Skeletal muscle satellite cell (primary cell): ENCODE measurements at regions not wholly inside any gene's neighbourhood (a gene's known extent, or its start where the extent isn't known, plus 50 kb on each side); places are given as distances from the start of the nearest gene placed in this dataset.
A peak's percentile ranks its signal among the peaks of the same experiment; 100 is the strongest.

Experiments
- H3K27me3 ChIP-seq: 2 replicates; pipeline ENCODE4 v1.7.0; 2013; ENCODE audit warnings: low read length; ENCODE audit not compliant: control insufficient read depth, insufficient read depth
- H3K36me3 ChIP-seq: 2 replicates; pipeline ENCODE4 v1.7.0; 2013; ENCODE audit warnings: mild to moderate bottlenecking, control low read depth, low read length; ENCODE audit not compliant: insufficient read depth
- H3K4me1 ChIP-seq: 2 replicates; pipeline ENCODE4 v1.7.0; 2013; ENCODE audit warnings: low read length; ENCODE audit not compliant: control insufficient read depth, insufficient read depth
- H3K4me2 ChIP-seq: 2 replicates; pipeline ENCODE4 v1.7.0; 2013; ENCODE audit warnings: mild to moderate bottlenecking, low read length
- H3K4me3 ChIP-seq: 2 replicates; pipeline ENCODE4 v1.7.0; 2013; ENCODE audit warnings: low read length
- H3K9ac ChIP-seq: 2 replicates; pipeline ENCODE4 v1.7.0; 2013; ENCODE audit warnings: mild to moderate bottlenecking, low read depth, low read length, moderate library complexity
- H3K9me3 ChIP-seq: replicated peaks from 2 replicates; pipeline ENCODE4 v1.7.0; 2013; ENCODE audit warnings: mild to moderate bottlenecking, control low read depth, low read length

DNA sequence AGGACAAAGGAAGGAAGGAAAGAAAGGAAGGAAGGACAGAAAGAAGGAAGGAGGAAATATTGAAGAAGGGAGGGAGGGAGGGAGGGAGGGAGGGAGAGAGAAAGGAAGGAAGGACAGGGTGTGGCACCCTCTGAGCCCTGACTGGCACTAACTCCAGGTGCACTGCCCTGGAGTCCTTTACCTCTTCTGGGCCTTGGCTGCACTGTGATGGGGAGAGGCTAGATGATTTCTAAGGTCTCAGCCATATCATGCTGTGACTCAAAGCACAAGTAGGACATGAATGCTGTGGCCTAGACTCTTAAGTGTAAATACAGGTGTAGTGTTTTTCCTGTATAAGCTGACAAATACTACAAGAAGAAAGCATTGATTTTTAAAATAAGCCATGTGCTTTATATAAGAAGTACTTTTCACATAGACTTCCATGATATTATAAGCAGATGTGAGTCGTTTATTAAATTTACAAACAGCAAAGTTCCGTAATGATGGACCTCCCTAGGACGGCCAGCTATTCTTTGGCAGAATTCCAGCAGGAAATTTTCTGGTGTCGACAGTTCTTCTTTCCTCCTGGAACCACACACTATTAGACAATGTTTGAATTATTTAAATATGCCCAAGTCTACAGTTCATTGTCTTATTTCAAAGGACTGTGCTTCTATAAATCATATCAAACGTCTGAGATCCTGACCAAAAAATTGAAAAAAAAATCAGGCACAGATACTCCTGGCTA is 213.8 kb upstream of the C2CD4B start:
- H3K36me3 ChIP-seq, result no peaks in the 10 kb centered on the region
- no peak overlapping the region for H3K4me3 ChIP-seq
- H3K4me2 ChIP-seq, result no peak overlapping the region
- no peaks in the 10 kb centered on the region for H3K4me1 ChIP-seq
- H3K9ac ChIP-seq, result no peak overlapping the region
- H3K27me3 ChIP-seq, result peaks cover 12% of the 10 kb centered on the region
- no peaks in the 10 kb centered on the region for H3K9me3 ChIP-seq

- Histone ChIP-seq H3K36me3 (no peaks in the 10 kb centered on the region), H3K9ac (no peak overlapping the region), H3K4me2 (no peak overlapping the region), H3K27me3 (peaks cover 10% of the 10 kb centered on the region), H3K9me3 (no peaks in the 10 kb centered on the region), H3K4me3 (no peak overlapping the region), H3K4me1 (no peaks in the 10 kb centered on the region)
Observed at GRCh38 chr15:62380011-62380410, 214.9 kb upstream of the C2CD4B start.

DNA sequence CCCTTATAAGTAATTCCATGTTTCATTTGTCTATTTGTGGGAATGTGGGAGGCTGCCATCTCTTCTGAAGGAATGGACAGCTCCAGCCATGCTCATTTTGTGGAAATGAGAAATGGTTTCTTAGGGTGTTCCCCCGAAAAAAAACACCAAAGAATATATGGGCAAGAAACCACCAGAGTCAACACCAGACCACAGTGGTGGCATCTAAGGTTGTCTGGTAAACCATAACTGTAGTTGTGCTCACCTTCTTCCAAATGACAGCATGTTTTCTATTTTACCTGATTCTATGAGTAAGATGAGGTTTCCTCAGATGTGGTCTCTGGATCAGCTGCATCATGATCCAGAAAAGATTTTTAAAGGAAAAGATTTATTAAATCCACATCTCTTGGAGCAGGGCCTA is 217.0 kb upstream of the C2CD4B start:
- Histone ChIP-seq H3K36me3 (no peaks in the 10 kb centered on the region), H3K27me3 (peaks cover 10% of the 10 kb centered on the region), H3K9me3 (no peaks in the 10 kb centered on the region), H3K9ac (no peak overlapping the region), H3K4me1 (no peaks in the 10 kb centered on the region), H3K4me3 (no peak overlapping the region), H3K4me2 (no peak overlapping the region)

- H3K9me3 ChIP-seq, result no peaks in the 10 kb centered on the region
- peak within 1 kb of the TSS; percentile 99 for H3K4me2 ChIP-seq
- H3K36me3 ChIP-seq, result no peaks in the 10 kb centered on the region
- H3K4me1 ChIP-seq, result peaks cover 32% of the 10 kb centered on the region
- no peaks in the 10 kb centered on the region for H3K27me3 ChIP-seq
- peak within 1 kb of the TSS; percentile 98 for H3K4me3 ChIP-seq
- peak within 1 kb of the TSS; percentile 100 for H3K9ac ChIP-seq
Observed at GRCh38 chr15:62389885-62390790, 225.1 kb upstream of the C2CD4B start, which contains the start of gene TLN2. Gene TLN2, plus strand, starts transcription at chr15:62390550.

DNA sequence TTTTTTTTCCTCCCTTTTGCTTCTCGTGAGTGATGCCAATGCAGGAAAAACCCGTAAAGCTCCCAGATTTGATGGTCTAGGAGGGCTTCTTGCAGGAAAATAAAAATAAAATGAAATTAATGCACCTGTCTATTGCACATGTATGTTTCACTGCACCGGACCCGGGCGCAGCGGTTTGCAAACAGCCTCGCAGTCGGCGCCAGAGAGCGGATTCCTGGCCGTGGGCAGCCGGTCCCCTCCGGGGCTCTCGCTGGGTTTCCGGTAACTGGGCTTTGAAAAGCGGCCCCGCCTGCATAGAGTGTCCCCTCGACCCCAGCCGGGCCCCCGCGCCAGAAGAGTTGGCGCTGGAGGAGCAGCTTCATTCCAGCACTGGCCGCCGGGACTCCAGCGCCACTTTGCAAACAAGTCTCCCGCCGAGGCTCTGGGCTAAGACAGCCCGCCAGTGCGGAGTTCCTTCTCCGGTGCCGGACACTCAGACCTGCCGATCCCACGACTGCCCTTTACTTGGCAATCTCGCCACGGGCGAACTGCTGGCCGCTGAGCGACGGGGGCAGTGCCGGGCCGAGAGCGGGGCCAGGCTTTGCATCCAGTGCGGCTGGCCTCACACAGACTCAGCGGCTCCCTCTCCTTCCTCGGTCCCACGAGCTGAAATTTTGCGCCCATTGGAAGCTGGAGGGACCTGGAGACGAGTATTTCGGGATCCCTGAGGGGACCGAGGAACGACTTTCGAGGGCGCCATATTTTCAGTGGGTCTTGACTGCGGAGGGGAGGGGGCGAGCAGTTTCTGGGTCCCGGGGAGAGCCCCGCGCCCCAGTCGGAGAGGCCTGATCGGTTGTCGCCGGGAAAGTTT is 225.9 kb upstream of the C2CD4B start:
- H3K36me3 ChIP-seq, result no peaks in the 10 kb centered on the region
- peak overlapping the region; percentile 98 for H3K4me3 ChIP-seq
- peak overlapping the region; percentile 99 for H3K4me2 ChIP-seq
- H3K27me3 ChIP-seq, result no peaks in the 10 kb centered on the region
- peaks cover 36% of the 10 kb centered on the region for H3K4me1 ChIP-seq
- no peaks in the 10 kb centered on the region for H3K9me3 ChIP-seq
- peak overlapping the region; percentile 100 for H3K9ac ChIP-seq

- Histone ChIP-seq H3K9ac (peak overlapping the region; percentile 100), H3K4me1 (peaks cover 36% of the 10 kb centered on the region), H3K9me3 (no peaks in the 10 kb centered on the region), H3K36me3 (no peaks in the 10 kb centered on the region), H3K4me2 (peak overlapping the region; percentile 99), H3K27me3 (no peaks in the 10 kb centered on the region), H3K4me3 (peak overlapping the region; percentile 98)
Observed at GRCh38 chr15:62391641-62392262, 226.7 kb upstream of the C2CD4B start.

GRCh38 chr15:62392376-62392775 is 227.3 kb upstream of the C2CD4B start:
- H3K4me3 ChIP-seq, result peak overlapping the region; percentile 98
- H3K9me3 ChIP-seq, result no peaks in the 10 kb centered on the region
- peak overlapping the region; percentile 99 for H3K4me2 ChIP-seq
- H3K4me1 ChIP-seq, result peaks cover 36% of the 10 kb centered on the region
- H3K36me3 ChIP-seq, result no peaks in the 10 kb centered on the region
- no peaks in the 10 kb centered on the region for H3K27me3 ChIP-seq
- peak overlapping the region; percentile 100 for H3K9ac ChIP-seq

GRCh38 chr15:62393196-62393595 is 228.1 kb upstream of the C2CD4B start:
- Histone ChIP-seq H3K36me3 (no peaks in the 10 kb centered on the region), H3K4me1 (peaks cover 36% of the 10 kb centered on the region), H3K4me3 (peak overlapping the region; percentile 98), H3K27me3 (no peaks in the 10 kb centered on the region), H3K4me2 (peak overlapping the region; percentile 99), H3K9me3 (no peaks in the 10 kb centered on the region), H3K9ac (peak overlapping the region; percentile 32)

DNA sequence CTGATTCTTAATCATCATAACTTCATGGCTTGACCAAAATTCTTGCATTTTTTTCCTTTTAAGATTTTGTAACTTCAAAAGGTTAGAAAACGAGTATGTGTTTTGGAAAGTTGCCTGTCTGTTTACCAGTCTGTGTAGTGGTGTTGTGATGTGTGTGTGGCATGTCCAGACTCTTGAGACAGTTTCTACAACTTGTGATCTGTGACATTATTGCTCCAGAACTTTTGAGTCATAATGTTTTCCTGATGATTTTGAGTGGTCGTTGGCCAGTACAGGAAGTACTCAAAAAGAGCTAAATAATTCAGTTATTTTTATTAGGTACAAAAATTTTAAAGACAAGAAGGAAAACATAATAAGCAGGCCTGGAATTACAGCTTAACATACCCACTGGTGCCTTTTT is 229.0 kb upstream of the C2CD4B start:
- Histone ChIP-seq H3K9ac (peak overlapping the region; percentile 13), H3K4me1 (peaks cover 36% of the 10 kb centered on the region), H3K4me3 (no peak overlapping the region), H3K27me3 (no peaks in the 10 kb centered on the region), H3K36me3 (no peaks in the 10 kb centered on the region), H3K9me3 (no peaks in the 10 kb centered on the region), H3K4me2 (peak overlapping the region; percentile 22)

- Histone ChIP-seq H3K27me3 (no peaks in the 10 kb centered on the region), H3K9ac (no peak overlapping the region), H3K4me2 (no peak overlapping the region), H3K4me1 (peaks cover 29% of the 10 kb centered on the region), H3K9me3 (no peaks in the 10 kb centered on the region), H3K36me3 (no peaks in the 10 kb centered on the region), H3K4me3 (no peak overlapping the region)
Observed at GRCh38 chr15:62400778-62401177, 235.7 kb upstream of the C2CD4B start.
